H1 (cell line): ENCODE measurements at regions not wholly inside any gene's neighbourhood (a gene's known extent, or its start where the extent isn't known, plus 50 kb on each side); places are given as distances from the start of the nearest gene placed in this dataset.

Source experiments
- CTCF ChIA-PET: fragments of 300-600 bp; sonication (Branson Sonifier 250); formaldehyde crosslinking; loops from one replicate; lab custom pipeline; 2021; ENCODE audit not compliant: partially characterized antibody; lab: Charles Lee
- POLR2A ChIA-PET: fragments of 300-600 bp; sonication (Branson Sonifier 250); formaldehyde crosslinking; loops from one replicate; lab custom pipeline; 2021; ENCODE audit warnings: inconsistent platforms; ENCODE audit not compliant: partially characterized antibody; lab: Charles Lee
- DNase-seq, 2 experiments: peaks; one replicate each; pipeline versions ENCODE4 v3.0.0 to v3.0.0-alpha.2; 2010 to 2022; ENCODE audit warnings: low spot score in 2 of 2, low read depth in 1 of 2, mixed read lengths in 1 of 2
- FAIRE-seq: peaks from 2 replicates; lab custom pipeline; 2011; peaks lifted over from hg19 to GRCh38; lab: Jason Lieb, UNC
- H2AFZ ChIP-seq: 2 replicates; pipeline ENCODE4 v1.8.1; 2012; ENCODE audit warnings: low read length, inconsistent platforms
- H2AK5ac ChIP-seq: 2 replicates; pipeline ENCODE4 v1.6.1; 2013; ENCODE audit warnings: low read depth, low read length
- H2BK120ac ChIP-seq: replicated peaks from 2 replicates; pipeline ENCODE3; 2013; ENCODE audit warnings: low read depth, low read length, inconsistent platforms
- H2BK12ac ChIP-seq: 2 replicates; pipeline ENCODE4 v1.6.1; 2013; ENCODE audit warnings: low read depth, low read length
- H2BK15ac ChIP-seq: 2 replicates; pipeline ENCODE4 v1.6.1; 2013; ENCODE audit warnings: low read length
- H2BK20ac ChIP-seq: 2 replicates; pipeline ENCODE4 v1.6.1; 2013; ENCODE audit warnings: low read length
- H2BK5ac ChIP-seq: 2 replicates; pipeline ENCODE4 v1.6.1; 2013; ENCODE audit warnings: low read depth, low read length
- H3K14ac ChIP-seq: 2 replicates; pipeline ENCODE4 v1.6.1; 2013; ENCODE audit warnings: inconsistent platforms; ENCODE audit not compliant: insufficient read length
- H3K18ac ChIP-seq: 2 replicates; pipeline ENCODE4 v1.6.1; 2013; ENCODE audit warnings: low read length; ENCODE audit errors: extremely low read depth
- H3K23ac ChIP-seq: 2 replicates; pipeline ENCODE4 v1.6.1; 2013; ENCODE audit warnings: inconsistent platforms; ENCODE audit not compliant: insufficient read length
- H3K23me2 ChIP-seq: 2 replicates; pipeline ENCODE4 v1.6.1; 2013; ENCODE audit warnings: low read depth, low read length
- H3K27ac ChIP-seq: 2 replicates; pipeline ENCODE4 v1.6.1; 2011; ENCODE audit warnings: low read depth, low read length, inconsistent platforms
- H3K27me3 ChIP-seq, 4 experiments: replicated peaks in 1 of 4; 1 replicate in 1 of 4; 2 replicates in 3 of 4; pipeline versions ENCODE4 v1.6.1 to v1.8.1; 2011 to 2013; ENCODE audit warnings: low read length in 3 of 4, mild to moderate bottlenecking in 3 of 4, inconsistent platforms in 2 of 4, mixed read lengths in 2 of 4, moderate library complexity in 1 of 4; ENCODE audit not compliant: control insufficient read depth in 3 of 4, insufficient read depth in 3 of 4; ENCODE audit errors: extremely low read depth in 1 of 4
- H3K36me3 ChIP-seq, 4 experiments: 2 replicates each; pipeline versions ENCODE4 v1.6.1 to v1.8.1; 2011 to 2013; ENCODE audit warnings: mild to moderate bottlenecking in 4 of 4, low read length in 3 of 4, moderate library complexity in 2 of 4, control low read depth in 1 of 4, inconsistent platforms in 1 of 4; ENCODE audit not compliant: insufficient read depth in 4 of 4, control insufficient read depth in 2 of 4
- H3K4ac ChIP-seq: replicated peaks from 2 replicates; pipeline ENCODE3; 2013; ENCODE audit warnings: low read length, low read depth, mixed read lengths, inconsistent platforms; ENCODE audit not compliant: insufficient read length
- H3K4me1 ChIP-seq, 4 experiments: replicated peaks in 1 of 4; 1 replicate in 1 of 4; 2 replicates in 3 of 4; pipeline versions ENCODE4 v1.6.1 to v1.8.1; 2011 to 2013; ENCODE audit warnings: low read length in 3 of 4, inconsistent platforms in 2 of 4, mixed read lengths in 1 of 4; ENCODE audit not compliant: insufficient read depth in 4 of 4, control insufficient read depth in 3 of 4
- H3K4me2 ChIP-seq, 2 experiments: 2 replicates each; pipeline versions ENCODE4 v1.6.1 to v1.8.1; 2011 to 2013; ENCODE audit warnings: low read depth in 2 of 2, low read length in 2 of 2, control low read depth in 1 of 2, inconsistent platforms in 1 of 2, mild to moderate bottlenecking in 1 of 2; ENCODE audit not compliant: insufficient read depth in 1 of 2
- H3K4me3 ChIP-seq, 4 experiments: fragments of 200-600, 300-600 bp in 1 of 4; sonication (generic), shearing (Covaris generic), sonication (Bioruptor Twin) in 1 of 4; 2 replicates each; pipeline versions ENCODE4 v1.5.1 to v1.8.1; 2011 to 2016; ENCODE audit warnings: low read length in 4 of 4, low read depth in 3 of 4, control low read depth in 2 of 4, inconsistent platforms in 2 of 4, mild to moderate bottlenecking in 2 of 4, mixed read lengths in 1 of 4, moderate library complexity in 1 of 4; ENCODE audit not compliant: insufficient read depth in 2 of 4; ENCODE audit errors: extremely low read depth in 1 of 4
- H3K56ac ChIP-seq: replicated peaks from 2 replicates; pipeline ENCODE3; 2013; ENCODE audit warnings: low read depth, mild to moderate bottlenecking, mixed read lengths, low read length, inconsistent platforms; ENCODE audit not compliant: insufficient read length
- H3K79me1 ChIP-seq: 2 replicates; pipeline ENCODE4 v1.6.1; 2013; ENCODE audit warnings: low read depth, low read length, control low read depth
- H3K79me2 ChIP-seq, 2 experiments: 2 replicates each; pipeline versions ENCODE4 v1.6.1 to v1.8.1; 2012 to 2013; ENCODE audit warnings: low read length in 2 of 2, mild to moderate bottlenecking in 2 of 2, inconsistent platforms in 1 of 2; ENCODE audit not compliant: insufficient read depth in 2 of 2, control insufficient read depth in 1 of 2
- H3K9ac ChIP-seq, 4 experiments: replicated peaks in 1 of 4; 1 replicate in 1 of 4; 2 replicates in 3 of 4; pipeline versions ENCODE4 v1.6.1 to v1.8.1; 2011 to 2013; ENCODE audit warnings: low read depth in 3 of 4, low read length in 3 of 4, control low read depth in 2 of 4, mild to moderate bottlenecking in 2 of 4, moderate library complexity in 2 of 4, inconsistent platforms in 1 of 4; ENCODE audit errors: extremely low read depth in 1 of 4
- H3K9me3 ChIP-seq, 2 experiments: 2 replicates each; pipeline versions ENCODE4 v1.6.1 to v1.8.1; 2012 to 2013; ENCODE audit warnings: mild to moderate bottlenecking in 2 of 2, moderate library complexity in 2 of 2, control low read depth in 1 of 2, inconsistent platforms in 1 of 2, low read depth in 1 of 2, low read length in 1 of 2, mixed read lengths in 1 of 2; ENCODE audit not compliant: insufficient read depth in 2 of 2
- H4K20me1 ChIP-seq, 2 experiments: replicated peaks in 1 of 2; 2 replicates each; pipeline versions ENCODE3 to v1.8.1; 2011 to 2013; ENCODE audit warnings: inconsistent platforms in 2 of 2, low read length in 2 of 2, mild to moderate bottlenecking in 1 of 2; ENCODE audit not compliant: insufficient read depth in 2 of 2, control insufficient read depth in 1 of 2
- H4K5ac ChIP-seq: 2 replicates; pipeline ENCODE4 v1.6.1; 2013; ENCODE audit warnings: low read length, low read depth, mixed read lengths, inconsistent platforms; ENCODE audit not compliant: insufficient read length
- H4K8ac ChIP-seq: 2 replicates; pipeline ENCODE4 v1.8.0; 2013; ENCODE audit warnings: mild to moderate bottlenecking, moderate library complexity, low read length, inconsistent platforms; ENCODE audit not compliant: insufficient read depth; ENCODE audit errors: extremely low read depth
- H4K91ac ChIP-seq: replicated peaks from 2 replicates; pipeline ENCODE3; 2013; ENCODE audit warnings: low read length, mixed read lengths, inconsistent platforms; ENCODE audit not compliant: insufficient read length
- CREB1 ChIP-seq: IDR thresholded peaks from 2 replicates; pipeline ENCODE4 v1.6.1; 2012; ENCODE audit warnings: inconsistent platforms
- CTBP2 ChIP-seq: IDR thresholded peaks from 2 replicates; pipeline ENCODE4 v1.7.0; 2011; ENCODE audit warnings: borderline replicate concordance, mild to moderate bottlenecking, moderate library complexity, mixed read lengths, low read length; ENCODE audit not compliant: insufficient read depth, insufficient read length
- EGR1 ChIP-seq: IDR thresholded peaks from 2 replicates; pipeline ENCODE4 v1.6.1; 2011; ENCODE audit warnings: low read depth, low read length, borderline replicate concordance
- HDAC2 ChIP-seq, 2 experiments: fragments of 300-600 bp in 1 of 2; sonication (generic) in 1 of 2; IDR thresholded peaks; 2 replicates each; pipeline ENCODE4 v1.6.1; 2011 to 2012; ENCODE audit warnings: low read depth in 2 of 2, low read length in 2 of 2, mild to moderate bottlenecking in 2 of 2, moderate library complexity in 2 of 2, borderline replicate concordance in 1 of 2, inconsistent platforms in 1 of 2
- KDM1A ChIP-seq: fragments of 200-600, 300-600 bp; sonication (generic); IDR thresholded peaks from 2 replicates; pipeline ENCODE4 v1.7.1; 2016; ENCODE audit warnings: mild to moderate bottlenecking, low read length, borderline replicate concordance
- MAX ChIP-seq: IDR thresholded peaks from 2 replicates; pipeline ENCODE4 v1.6.1; 2012; ENCODE audit warnings: inconsistent platforms
- POU5F1 ChIP-seq: IDR thresholded peaks from 2 replicates; pipeline ENCODE4 v1.6.1; 2011; ENCODE audit warnings: low read depth, mild to moderate bottlenecking, low read length, moderate library complexity
- RBBP5 ChIP-seq: IDR thresholded peaks from 2 replicates; pipeline ENCODE4 v1.7.1; 2012; ENCODE audit warnings: low read depth, mild to moderate bottlenecking, inconsistent platforms, low read length, moderate library complexity, borderline replicate concordance
- SIRT6 ChIP-seq: IDR thresholded peaks from one replicate; pipeline ENCODE4 v1.7.1; 2012; ENCODE audit warnings: low read length, inconsistent platforms
- SIX5 ChIP-seq: IDR thresholded peaks from 2 replicates; pipeline ENCODE4 v1.6.1; 2011; ENCODE audit warnings: mild to moderate bottlenecking, low read depth, low read length
- SP4 ChIP-seq: IDR thresholded peaks from 2 replicates; pipeline ENCODE4 v1.6.1; 2012; ENCODE audit warnings: low read length, inconsistent platforms
- TCF12 ChIP-seq: IDR thresholded peaks from 2 replicates; pipeline ENCODE4 v1.6.1; 2011; ENCODE audit warnings: low read depth, mild to moderate bottlenecking, low read length
- WGBS, 2 experiments: shearing (Covaris generic) in 1 of 2; methylation state at CpG; one replicate each; pipeline versions ENCODE4 v1.1.6 to v1.1.7; 2013 to 2015; ENCODE audit warnings: low lambda C conversion rate in 2 of 2, mixed read lengths in 2 of 2, inconsistent platforms in 1 of 2, low coverage in 1 of 2, missing lambda C conversion rate in 1 of 2; ENCODE audit not compliant: insufficient replicate concordance in 2 of 2, insufficient coverage in 1 of 2, insufficient read length in 1 of 2; ENCODE audit errors: extremely low coverage in 1 of 2, missing lambda C conversion rate in 1 of 2; 5-methylcytosine and 5-hydroxymethylcytosine counted together
- TF ChIP-seq, protein P1 (sequence below): IDR thresholded peaks from 2 replicates; pipeline ENCODE4 v1.6.1; 2011; ENCODE audit warnings: low read length, improper control_type of control experiment

DNA sequence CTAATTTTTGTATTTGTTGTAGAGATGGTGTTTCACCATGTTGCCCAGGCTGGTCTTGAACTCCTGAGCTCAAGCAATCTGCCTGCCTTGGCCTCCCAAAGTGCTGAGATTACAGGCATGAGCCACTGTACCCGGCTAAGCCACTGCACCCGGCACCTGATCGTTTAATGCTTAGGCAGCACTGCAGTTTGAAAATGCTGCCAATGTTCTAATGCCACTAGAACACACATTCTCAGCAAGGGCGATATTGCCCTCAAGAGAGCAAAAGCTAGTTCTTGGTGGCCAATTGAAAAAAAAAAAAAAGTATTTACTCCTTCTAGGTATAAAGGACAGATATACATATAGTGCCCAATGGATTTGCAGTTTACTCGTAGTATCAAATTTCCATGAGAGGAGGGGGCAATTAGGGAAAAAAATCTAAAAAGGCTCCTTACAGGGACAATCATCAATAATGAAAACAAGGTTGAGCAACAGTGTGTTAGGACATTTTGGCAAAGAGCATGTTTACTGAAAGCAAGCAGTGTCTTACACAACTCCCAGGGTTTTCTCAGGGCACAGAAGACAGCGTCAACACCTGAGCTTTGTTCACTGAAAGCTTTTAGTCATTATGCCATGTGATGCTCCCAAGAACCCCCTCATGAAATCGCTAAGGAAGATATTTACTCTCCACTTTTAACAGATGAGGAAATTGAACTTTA lies 199.9 kb upstream of the PKDCC start:
- Histone ChIP-seq H3K4me1 (no peaks in the 10 kb centered on the region; a peak in 1 of 7 replicates), H3K14ac (no peak overlapping the region), H2BK12ac (no peak overlapping the region), H3K79me2 (no peaks in the 10 kb centered on the region), H3K4me2 (no peak overlapping the region), H2BK5ac (no peak overlapping the region), H3K23me2 (no peaks in the 10 kb centered on the region), H4K5ac (no peak overlapping the region), H3K27ac (no peak overlapping the region), H3K79me1 (no peaks in the 10 kb centered on the region), H3K4me3 (no peak overlapping the region), H2BK15ac (no peak overlapping the region), H3K23ac (no peak overlapping the region), H2BK20ac (no peak overlapping the region), H4K20me1 (no peaks in the 10 kb centered on the region), H2AK5ac (no peak overlapping the region), H3K27me3 (no peaks in the 10 kb centered on the region; a peak in 3 of 7 replicates), H3K4ac (no peak overlapping the region), H3K9me3 (no peaks in the 10 kb centered on the region), H4K91ac (no peak overlapping the region), H3K36me3 (no peaks in the 10 kb centered on the region), H3K18ac (no peak overlapping the region), H2BK120ac (no peak overlapping the region), H3K56ac (no peak overlapping the region), H3K9ac (no peak overlapping the region), H2AFZ (no peak overlapping the region), H4K8ac (no peak overlapping the region)
- POLR2A ChIA-PET: no interaction called here
- FAIRE-seq (no peak), DNase-seq (no peak)
- 79% methylated on average over 7 of the region's 7 CpGs; no CpG with 5 or more reads in 1 of the 2 experiments for WGBS, 2 experiments
- TF ChIP-seq RBBP5 (no peak), TCF12 (no peak), CREB1 (no peak), POU5F1 (no peak), SIRT6 (no peak), EGR1 (no peak), SIX5 (no peak), CTBP2 (no peak), SP4 (no peak), KDM1A (no peak), MAX (no peak), HDAC2 (IDR thresholded peaks at IDR 0.05; ENCODE audit: borderline replicate concordance in 1 of 2, low read depth in 2 of 2, low read length in 2 of 2) (no peak)
- TF ChIP-seq, protein P1, sequence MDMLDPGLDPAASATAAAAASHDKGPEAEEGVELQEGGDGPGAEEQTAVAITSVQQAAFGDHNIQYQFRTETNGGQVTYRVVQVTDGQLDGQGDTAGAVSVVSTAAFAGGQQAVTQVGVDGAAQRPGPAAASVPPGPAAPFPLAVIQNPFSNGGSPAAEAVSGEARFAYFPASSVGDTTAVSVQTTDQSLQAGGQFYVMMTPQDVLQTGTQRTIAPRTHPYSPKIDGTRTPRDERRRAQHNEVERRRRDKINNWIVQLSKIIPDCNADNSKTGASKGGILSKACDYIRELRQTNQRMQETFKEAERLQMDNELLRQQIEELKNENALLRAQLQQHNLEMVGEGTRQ: no peak
- CTCF ChIA-PET: interaction anchor here (1.0 to 14.6 kb wide), 7 partner anchors 14 to 397 kb away, joined by 3 to 490 read pairs (median 4); no protein-coding TSS in a partner anchor
